HEK293T (cell line): ENCODE measurements at regions not wholly inside any gene's neighbourhood (a gene's known extent, or its start where the extent isn't known, plus 50 kb on each side); places are given as distances from the start of the nearest gene placed in this dataset.

ENCODE experiments used
- CTCF ChIA-PET: fragments of 350-600 bp; formaldehyde crosslinking; extraction: SDS; loops from one replicate; lab custom pipeline; 2021; ENCODE audit warnings: antibody characterized with exemption, inconsistent platforms; lab: Yijun Ruan, JAX
- POLR2A ChIA-PET: fragments of 350-600 bp; formaldehyde crosslinking; extraction: SDS; loops from one replicate; lab custom pipeline; 2020; ENCODE audit warnings: antibody characterized with exemption, inconsistent platforms; lab: Yijun Ruan, JAX
- DNase-seq: peaks from one replicate; pipeline ENCODE4 v3.0.0; 2012; ENCODE audit warnings: mixed read lengths; ENCODE audit errors: extremely low spot score
- ARNT ChIP-seq: fragments of 450-650 bp; IDR thresholded peaks from 2 replicates; pipeline ENCODE4 v1.6.1; 2017; ENCODE audit warnings: mild to moderate bottlenecking
- BHLHE40 ChIP-seq: fragments of 450-650 bp; IDR thresholded peaks from 2 replicates; pipeline ENCODE4 v1.6.1; 2016; ENCODE audit warnings: mild to moderate bottlenecking, moderate library complexity, borderline replicate concordance
- CTBP1 ChIP-seq: fragments of 450-650 bp; IDR thresholded peaks from 2 replicates; pipeline ENCODE4 v1.6.1; 2016; ENCODE audit warnings: borderline replicate concordance
- ELF4 ChIP-seq: fragments of 450-650 bp; IDR thresholded peaks from 2 replicates; pipeline ENCODE4 v1.6.1; 2017; ENCODE audit warnings: antibody characterized with exemption
- FOXA1 ChIP-seq: fragments of 450-650 bp; IDR thresholded peaks from 2 replicates; pipeline ENCODE4 v1.6.1; 2016; ENCODE audit warnings: mild to moderate bottlenecking
- FOXK2 ChIP-seq: fragments of 450-650 bp; IDR thresholded peaks from 2 replicates; pipeline ENCODE4 v1.6.1; 2016; ENCODE audit warnings: mild to moderate bottlenecking
- FOXM1 ChIP-seq: fragments of 450-650 bp; IDR thresholded peaks from 2 replicates; pipeline ENCODE4 v1.6.1; 2017; ENCODE audit warnings: mild to moderate bottlenecking, borderline replicate concordance
- HDGF ChIP-seq: fragments of 450-650 bp; IDR thresholded peaks from 2 replicates; pipeline ENCODE4 v1.6.1; 2017; ENCODE audit warnings: antibody characterized with exemption, borderline replicate concordance
- L3MBTL2 ChIP-seq: fragments of 450-650 bp; conservative IDR thresholded peaks from 2 replicates; pipeline ENCODE4 v1.6.1; 2016; ENCODE audit warnings: mild to moderate bottlenecking
- LEF1 ChIP-seq: fragments of 450-650 bp; IDR thresholded peaks from 2 replicates; pipeline ENCODE4 v1.6.1; 2017; ENCODE audit warnings: mild to moderate bottlenecking, borderline replicate concordance
- NFRKB ChIP-seq: fragments of 450-650 bp; IDR thresholded peaks from 2 replicates; pipeline ENCODE4 v1.6.1; 2016; ENCODE audit warnings: mild to moderate bottlenecking, moderate library complexity
- PKNOX1 ChIP-seq: fragments of 450-650 bp; IDR thresholded peaks from 2 replicates; pipeline ENCODE4 v1.6.1; 2016
- SP1 ChIP-seq: fragments of 450-650 bp; IDR thresholded peaks from 2 replicates; pipeline ENCODE4 v1.6.1; 2017
- SUZ12 ChIP-seq: fragments of 450-650 bp; IDR thresholded peaks from 2 replicates; pipeline ENCODE4 v1.6.1; 2016; ENCODE audit warnings: mild to moderate bottlenecking
- TARDBP ChIP-seq: fragments of 450-650 bp; IDR thresholded peaks from 2 replicates; pipeline ENCODE4 v1.6.1; 2016
- ZNF384 ChIP-seq: fragments of 450-650 bp; IDR thresholded peaks from 2 replicates; pipeline ENCODE4 v1.6.1; 2016

GRCh38 chr18:67633939-67634338, 117.4 kb upstream of the DSEL start:
- ChIA-PET POLR2A (no interaction called here), CTCF (no interaction called here)
- DNase-seq, result no peak
- TF ChIP-seq SP1 (no peak), BHLHE40 (no peak), FOXA1 (no peak), PKNOX1 (no peak), L3MBTL2 (no peak), ELF4 (no peak)

GRCh38 chr18:67621906-67622305, 105.4 kb upstream of the DSEL start:
- TF ChIP-seq NFRKB, result no peak
- no peak for TF ChIP-seq ARNT
- TF ChIP-seq HDGF, result no peak
- TF ChIP-seq FOXM1, result no peak
- TF ChIP-seq LEF1, result no peak
- no peak for TF ChIP-seq L3MBTL2
- TF ChIP-seq FOXA1, result no peak
- no peak for TF ChIP-seq ZNF384
- no peak for TF ChIP-seq FOXK2
- no peak for TF ChIP-seq SUZ12
- TF ChIP-seq PKNOX1, result no peak
- no peak for TF ChIP-seq BHLHE40
- no peak for TF ChIP-seq CTBP1
- no peak for TF ChIP-seq ELF4
- TF ChIP-seq SP1, result no peak
- TF ChIP-seq TARDBP, result no peak
- POLR2A ChIA-PET, result no interaction called here
- CTCF ChIA-PET, result no interaction called here
- no peak for DNase-seq

DNA sequence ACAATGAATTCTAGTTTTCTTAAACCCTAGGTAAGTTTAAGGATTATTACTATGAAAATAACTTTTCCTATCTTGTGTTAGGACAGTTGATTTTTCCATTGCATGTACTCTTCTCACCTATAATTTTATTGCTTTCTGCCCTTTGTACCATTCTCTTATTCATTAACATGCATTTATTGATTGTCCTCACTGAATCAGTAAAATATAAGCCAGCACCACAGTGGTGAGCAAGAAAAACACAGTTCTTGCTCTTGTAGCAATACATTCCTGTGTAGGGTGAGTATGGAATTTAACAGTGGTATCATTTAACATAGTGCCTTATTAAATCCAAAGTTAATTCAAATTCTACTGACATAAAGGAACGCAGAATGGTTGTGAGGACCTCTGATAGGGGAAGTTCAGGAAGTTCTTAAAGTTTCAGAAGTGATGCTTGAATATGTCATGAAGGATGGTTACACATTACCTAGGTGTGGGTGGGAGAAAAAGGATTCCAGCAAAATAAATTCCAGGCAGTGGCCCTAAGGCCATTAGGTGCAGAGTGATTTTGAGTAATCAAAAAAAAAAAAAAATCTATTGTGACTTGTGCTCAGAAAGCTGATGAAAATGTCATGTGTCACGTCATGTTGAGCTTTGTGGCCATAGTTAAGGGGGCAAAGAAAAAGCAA, 104.7 kb upstream of the DSEL start:
- ChIA-PET POLR2A (no interaction called here), CTCF (no interaction called here)
- TF ChIP-seq HDGF (no peak), FOXK2 (no peak), TARDBP (no peak), FOXM1 (no peak), ARNT (no peak), SUZ12 (no peak), PKNOX1 (no peak), BHLHE40 (no peak), LEF1 (no peak), ELF4 (no peak), ZNF384 (no peak), NFRKB (no peak), L3MBTL2 (no peak), SP1 (no peak), FOXA1 (no peak)
- DNase-seq, result no peak

DNA sequence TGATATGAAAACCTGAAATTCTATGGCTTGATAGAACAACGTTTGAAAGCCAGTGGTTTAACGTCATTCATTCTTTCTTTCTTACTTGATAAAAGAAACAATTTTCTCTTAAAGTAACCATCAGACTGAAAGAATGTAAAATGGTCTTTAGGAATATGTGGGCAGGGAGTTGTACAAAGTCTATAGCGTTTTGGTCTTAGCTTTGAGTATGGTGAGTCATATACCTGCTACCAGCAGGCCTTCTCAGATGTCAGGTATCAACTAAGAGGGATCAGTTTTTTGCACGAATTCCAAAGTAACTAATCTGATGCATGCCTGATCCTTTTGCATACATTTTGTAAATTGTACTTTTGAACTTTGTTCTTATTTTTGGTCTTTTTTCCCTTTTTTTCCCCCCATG, 101.5 kb upstream of the DSEL start:
- DNase-seq, result no peak
- ChIA-PET CTCF (no interaction called here), POLR2A (no interaction called here)
- no peak for TF ChIP-seq BHLHE40
- TF ChIP-seq FOXA1, result no peak
- no peak for TF ChIP-seq SUZ12
- TF ChIP-seq L3MBTL2, result no peak
- no peak for TF ChIP-seq SP1
- TF ChIP-seq ZNF384, result no peak
- no peak for TF ChIP-seq FOXM1
- no peak for TF ChIP-seq CTBP1
- TF ChIP-seq ELF4, result no peak
- no peak for TF ChIP-seq FOXK2
- TF ChIP-seq PKNOX1, result no peak
- no peak for TF ChIP-seq NFRKB
- no peak for TF ChIP-seq HDGF
- TF ChIP-seq TARDBP, result no peak
- TF ChIP-seq ARNT, result no peak
- no peak for TF ChIP-seq LEF1

- CTCF ChIA-PET, result no interaction called here
- no peak for TF ChIP-seq ELF4
- POLR2A ChIA-PET, result no interaction called here
- DNase-seq, result no peak
Measured at GRCh38 chr18:67615876-67616275, 99.4 kb upstream of the DSEL start.

DNA sequence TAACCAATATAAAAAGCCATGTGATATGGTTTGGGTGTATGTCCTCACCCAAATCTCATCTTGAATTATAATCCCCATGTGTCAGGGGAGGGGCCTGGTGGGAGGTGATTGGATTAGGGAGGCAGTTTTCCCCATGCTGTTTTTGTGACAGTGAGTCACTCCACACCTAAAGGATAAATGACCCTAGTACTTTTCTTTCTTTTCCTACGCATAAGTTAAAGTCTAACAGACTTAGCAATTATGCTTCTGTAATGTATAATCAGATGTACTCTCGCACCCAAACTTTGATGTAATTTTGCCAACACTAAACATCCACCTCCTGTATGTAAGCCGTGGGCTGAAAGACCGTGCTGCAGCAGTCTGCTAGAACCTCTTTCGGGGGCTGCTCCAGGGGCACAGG, 97.2 kb upstream of the DSEL start:
- TF ChIP-seq FOXK2, result no peak
- TF ChIP-seq CTBP1, result no peak
- no peak for TF ChIP-seq ZNF384
- no peak for TF ChIP-seq LEF1
- TF ChIP-seq ELF4, result no peak
- no peak for TF ChIP-seq FOXM1
- no peak for TF ChIP-seq SUZ12
- no peak for TF ChIP-seq PKNOX1
- no peak for TF ChIP-seq NFRKB
- TF ChIP-seq SP1, result no peak
- no peak for TF ChIP-seq TARDBP
- no peak for TF ChIP-seq BHLHE40
- TF ChIP-seq HDGF, result no peak
- no peak for TF ChIP-seq ARNT
- no peak for TF ChIP-seq L3MBTL2
- TF ChIP-seq FOXA1, result no peak
- CTCF ChIA-PET, result no interaction called here
- DNase-seq, result no peak
- POLR2A ChIA-PET, result no interaction called here
